Skeletal muscle cell (primary cell): ENCODE measurements at regions not wholly inside any gene's neighbourhood (a gene's known extent, or its start where the extent isn't known, plus 50 kb on each side); places are given as distances from the start of the nearest gene placed in this dataset.
"Not testable (repeated sequence)": the region's sequence is repeated elsewhere in the genome, so short reads cannot be mapped to it uniquely, and the experiment has no call there.

Experiments
- DNase-seq: peaks from one replicate; pipeline ENCODE4 v3.0.0-alpha.2; 2010; ENCODE audit warnings: low read depth
- H3K4me3 ChIP-seq: 2 replicates; pipeline ENCODE4 v1.5.1; 2011; ENCODE audit warnings: low read depth, mild to moderate bottlenecking, control low read depth, low read length, moderate library complexity

GRCh38 chr2:19635951-19636510, 265.8 kb downstream of the TTC32 start:
- H3K4me3 ChIP-seq, result no peak overlapping the region
- DNase-seq, result no peak

GRCh38 chr2:19632403-19632991, 269.3 kb downstream of the TTC32 start:
- DNase-seq, result no peak
- no peak overlapping the region for H3K4me3 ChIP-seq

GRCh38 chr2:19631871-19632270, 269.9 kb downstream of the TTC32 start:
- no peak for DNase-seq
- H3K4me3 ChIP-seq, result no peak overlapping the region

GRCh38 chr2:19630921-19631320, 270.9 kb downstream of the TTC32 start:
- no peak overlapping the region for H3K4me3 ChIP-seq
- DNase-seq, result no peak

DNA sequence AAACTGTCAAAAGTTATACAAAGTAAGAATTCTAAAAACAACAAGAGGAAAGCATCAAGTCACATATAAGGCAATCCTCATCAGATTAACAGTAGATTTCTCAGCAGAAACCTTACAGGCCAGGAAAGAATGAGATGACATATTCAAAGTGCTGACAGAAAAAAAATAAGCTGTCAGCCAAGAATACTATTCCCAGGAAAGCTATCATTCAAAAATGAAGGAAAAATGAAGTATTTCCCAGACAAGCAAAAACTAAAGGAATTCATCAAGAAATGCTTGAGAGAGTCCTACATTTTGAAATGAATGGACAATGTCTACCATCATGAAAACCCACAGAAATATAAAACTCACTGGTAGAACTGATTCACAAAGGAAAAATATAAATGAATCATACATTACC, 268.9 kb upstream of the OSR1 start:
- DNase-seq, result no peak
- no peak overlapping the region for H3K4me3 ChIP-seq

GRCh38 chr2:19623488-19623887, 265.1 kb upstream of the OSR1 start:
- peak; percentile 55 for DNase-seq
- H3K4me3 ChIP-seq, result no peak overlapping the region

DNA sequence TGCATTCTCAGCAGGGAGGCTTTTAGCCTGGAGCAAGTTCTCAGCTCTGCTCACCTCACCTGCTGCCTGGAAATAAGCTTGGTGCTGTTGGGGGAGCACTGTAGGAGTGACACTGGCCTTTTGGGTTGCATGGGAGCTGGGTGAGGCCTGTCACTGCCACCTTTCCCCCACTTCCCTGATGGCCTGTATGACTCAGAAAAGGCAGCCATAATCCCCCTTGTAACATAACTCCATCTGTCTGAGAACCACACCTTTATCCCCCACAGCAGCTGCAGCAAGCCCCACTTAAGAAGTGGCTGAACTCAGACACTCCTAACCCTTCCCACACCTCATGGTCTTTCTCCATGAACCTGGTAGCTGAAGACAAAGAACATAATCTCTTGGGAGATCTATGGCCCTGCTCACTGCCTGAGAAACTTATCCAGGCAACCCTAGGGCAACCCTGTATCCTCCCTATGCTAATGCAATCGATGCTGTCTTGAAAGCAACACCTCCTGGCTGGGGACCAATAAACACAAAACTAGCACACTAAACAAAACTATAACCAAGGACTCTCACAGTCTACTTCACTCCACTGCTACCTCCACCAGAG, 258.9 kb upstream of the OSR1 start:
- H3K4me3 ChIP-seq, result no peak overlapping the region
- DNase-seq, result no peak

DNA sequence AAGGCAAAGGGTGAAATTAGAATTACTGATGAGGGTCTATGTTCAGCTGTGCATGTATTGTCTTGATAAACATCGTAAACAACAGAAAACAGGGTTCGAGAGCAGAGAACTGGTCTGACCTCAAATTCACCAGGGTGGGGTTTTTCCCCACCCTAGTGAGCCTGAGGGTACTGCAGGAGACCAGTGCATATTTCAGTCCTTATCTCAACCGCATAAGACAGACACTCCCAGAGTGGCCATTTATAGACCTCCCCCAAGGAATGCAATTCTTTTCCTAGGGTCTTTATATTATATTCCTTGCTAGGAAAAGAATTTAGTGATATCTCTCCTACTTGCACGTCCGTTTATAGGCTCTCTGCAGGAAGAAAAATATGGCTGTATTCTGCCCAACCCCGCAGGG, 257.0 kb upstream of the OSR1 start:
- not testable (repeated sequence) for DNase-seq, H3K4me3 ChIP-seq

DNA sequence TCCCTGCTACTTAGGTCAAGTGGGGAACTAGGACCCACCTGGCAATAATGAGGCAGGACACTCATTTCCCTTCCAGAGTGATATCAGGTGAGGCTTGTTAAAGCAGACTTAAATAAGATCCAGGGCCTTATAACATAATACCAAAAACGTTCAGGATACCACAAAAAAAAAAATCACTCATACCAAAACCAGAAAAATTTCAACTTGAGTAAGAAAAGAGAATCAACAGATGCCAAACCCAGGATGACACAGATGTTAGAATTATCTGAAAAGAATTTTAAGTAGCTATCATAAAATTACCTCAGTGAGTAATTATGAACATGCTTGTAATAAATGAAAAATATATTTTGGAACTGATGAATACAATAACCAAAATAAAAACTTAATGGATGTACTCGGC, 255.6 kb upstream of the OSR1 start:
- H3K4me3 ChIP-seq, result no peak overlapping the region
- no peak for DNase-seq

GRCh38 chr2:19611491-19612332, 253.3 kb upstream of the OSR1 start:
- peak; percentile 91 for DNase-seq
- no peak overlapping the region for H3K4me3 ChIP-seq

- DNase-seq, result no peak
- no peak overlapping the region for H3K4me3 ChIP-seq
Observed at GRCh38 chr2:19609266-19609665, 250.8 kb upstream of the OSR1 start.

DNA sequence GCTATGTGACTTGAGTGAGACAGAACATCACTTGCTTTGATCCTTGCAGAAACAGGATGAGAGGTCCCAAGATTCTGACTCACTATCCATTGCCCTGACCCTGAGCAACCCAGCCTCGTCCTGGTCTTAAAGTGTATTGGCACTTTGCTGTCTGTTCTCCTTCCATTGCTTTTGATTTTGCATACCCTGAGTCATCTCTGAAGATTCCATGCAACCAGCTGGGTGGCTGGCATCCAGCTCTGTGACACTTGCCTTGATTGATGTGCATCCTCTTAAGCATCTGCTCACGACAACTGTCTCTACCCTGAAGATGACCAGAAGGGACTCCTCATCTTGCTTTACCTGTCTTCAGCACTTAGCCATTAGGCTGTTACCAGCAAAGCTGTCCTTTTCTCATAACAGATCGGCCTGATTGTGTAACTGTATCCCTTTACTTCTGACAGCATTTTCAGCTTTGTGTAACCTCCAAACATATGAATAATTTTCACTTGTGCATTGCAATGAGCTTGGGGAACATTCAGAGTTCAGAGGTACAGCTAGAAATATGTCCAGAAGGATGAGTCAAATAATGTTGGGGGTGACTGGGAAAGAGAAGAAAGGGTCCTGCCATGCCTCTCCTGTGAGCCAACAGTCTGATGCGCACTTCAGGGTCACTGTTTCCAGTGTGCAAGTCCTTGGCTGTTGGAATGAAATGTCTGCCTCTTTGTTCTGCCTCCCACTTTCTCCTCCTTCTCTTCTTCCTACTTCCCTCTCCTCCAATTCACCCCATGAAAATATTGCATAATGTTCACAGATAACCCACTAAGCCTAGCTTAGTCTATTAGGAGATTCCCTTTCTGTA, 249.7 kb upstream of the OSR1 start:
- DNase-seq, result peak; percentile 97

GRCh38 chr2:19607400-19607799, 249.0 kb upstream of the OSR1 start:
- DNase-seq, result no peak
- H3K4me3 ChIP-seq, result no peak overlapping the region

More for the DNA sequence above, 249.7 kb upstream of the OSR1 start:
- H3K4me3 ChIP-seq, result no peak overlapping the region

GRCh38 chr2:19600982-19601381, 242.6 kb upstream of the OSR1 start:
- DNase-seq, result no peak
- H3K4me3 ChIP-seq, result no peak overlapping the region

GRCh38 chr2:19600506-19600905, 242.1 kb upstream of the OSR1 start:
- no peak for DNase-seq
- no peak overlapping the region for H3K4me3 ChIP-seq

DNA sequence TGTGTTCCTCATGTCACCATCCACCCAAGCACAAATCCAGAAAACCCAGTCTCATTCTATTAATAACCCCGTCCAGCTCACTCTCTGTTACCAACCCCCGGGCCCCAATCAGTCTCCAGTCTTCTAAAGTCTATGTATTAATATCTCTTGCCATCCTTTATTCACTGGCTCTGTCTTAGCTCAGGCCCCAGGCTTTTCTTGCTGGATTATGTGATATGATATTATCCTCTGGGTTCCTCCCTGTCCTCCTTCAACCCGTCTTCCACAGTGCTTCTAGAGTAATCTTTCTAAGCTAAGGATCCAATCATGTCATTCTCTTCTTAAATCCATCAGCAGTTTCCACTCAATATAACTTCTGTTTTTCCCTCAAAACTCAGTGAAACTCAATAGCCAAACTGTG, 240.5 kb upstream of the OSR1 start:
- no peak overlapping the region for H3K4me3 ChIP-seq
- no peak for DNase-seq

- H3K4me3 ChIP-seq, result no peak overlapping the region
- no peak for DNase-seq
Observed at GRCh38 chr2:19592197-19592596, 233.8 kb upstream of the OSR1 start.

GRCh38 chr2:19589791-19590190, 231.4 kb upstream of the OSR1 start:
- no peak for DNase-seq
- no peak overlapping the region for H3K4me3 ChIP-seq

DNA sequence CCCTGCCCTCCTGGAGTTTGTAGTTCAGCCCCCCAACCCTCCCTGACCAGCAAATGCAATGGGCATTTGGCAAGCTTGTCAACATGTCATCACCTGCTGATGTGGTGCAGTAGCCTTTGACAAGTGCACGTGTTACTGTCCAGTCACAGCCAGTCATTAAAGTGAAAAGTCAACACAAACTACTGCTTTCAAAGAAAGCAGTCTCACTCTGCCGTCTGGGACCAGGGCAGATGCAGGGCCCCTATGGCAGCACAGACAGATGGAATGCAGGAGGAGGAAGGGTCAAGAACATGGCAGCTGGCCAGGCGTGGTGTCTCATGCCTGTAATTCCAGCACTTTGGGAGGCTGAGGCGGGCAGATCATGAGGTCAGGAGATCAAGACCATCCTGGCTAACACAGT, 222.4 kb upstream of the OSR1 start:
- DNase-seq, result peak; percentile 38
- no peak overlapping the region for H3K4me3 ChIP-seq

GRCh38 chr2:19580264-19580663, 221.8 kb upstream of the OSR1 start:
- DNase-seq, result no peak
- no peak overlapping the region for H3K4me3 ChIP-seq
